Kidney (tissue), 13 donors: ENCODE measurements at regions not wholly inside any gene's neighbourhood (a gene's known extent, or its start where the extent isn't known, plus 50 kb on each side); places are given as distances from the start of the nearest gene placed in this dataset.

Experiments used
- DNase-seq, 5 donors: peaks; one replicate each; pipeline ENCODE4 v3.0.0-alpha.2; 2013 to 2020
- FAIRE-seq: peaks from 2 replicates; lab custom pipeline; 2012; peaks lifted over from hg19 to GRCh38; lab: Jason Lieb, UNC
- H3K27ac ChIP-seq, 2 donors: one replicate each; pipeline ENCODE4 v1.7.0; 2013; ENCODE audit warnings: low read depth in 2 of 2, low read length in 2 of 2, inconsistent platforms in 1 of 2
- H3K27me3 ChIP-seq: one replicate; pipeline ENCODE4 v1.7.1; 2013; ENCODE audit warnings: low read length, inconsistent platforms; ENCODE audit not compliant: control insufficient read depth, insufficient read depth
- H3K36me3 ChIP-seq, 3 donors: one replicate each; pipeline versions ENCODE4 v1.7.0 to v1.7.1; 2013; ENCODE audit warnings: low read length in 3 of 3, control low read depth in 1 of 3, inconsistent platforms in 1 of 3; ENCODE audit not compliant: insufficient read depth in 3 of 3, control insufficient read depth in 2 of 3
- H3K4me1 ChIP-seq, 3 donors: one replicate each; pipeline versions ENCODE4 v1.7.0 to v1.7.1; 2013; ENCODE audit warnings: low read length in 3 of 3, inconsistent platforms in 1 of 3, low read depth in 1 of 3; ENCODE audit not compliant: control insufficient read depth in 2 of 3, insufficient read depth in 2 of 3
- H3K4me3 ChIP-seq, 3 donors: one replicate each; pipeline versions ENCODE4 v1.7.0 to v1.8.1; 2013; ENCODE audit warnings: low read length in 3 of 3, control low read depth in 1 of 3, inconsistent platforms in 1 of 3
- H3K9ac ChIP-seq, 3 donors: one replicate each; pipeline versions ENCODE4 v1.7.0 to v1.7.1; 2013; ENCODE audit warnings: low read length in 3 of 3, control low read depth in 1 of 3, inconsistent platforms in 1 of 3
- H3K9me3 ChIP-seq, 3 donors: one replicate each; pipeline versions ENCODE4 v1.7.0 to v1.7.1; 2013; ENCODE audit warnings: low read length in 3 of 3, control low read depth in 1 of 3, inconsistent platforms in 1 of 3; ENCODE audit not compliant: control insufficient read depth in 2 of 3, insufficient read depth in 1 of 3
- intact Hi-C: fragments of 100-400 bp; cut with DNase I; formaldehyde crosslinking; loops from one replicate; pipeline ENCODE4 v1.11.1; 2022
- TF ChIP-seq, protein P1 (sequence below): IDR thresholded peaks from 3 replicates; pipeline ENCODE4 v1.5.1; 2012; ENCODE audit warnings: mild to moderate bottlenecking, moderate library complexity, borderline replicate concordance; ENCODE audit not compliant: insufficient read depth; ENCODE audit errors: extremely low read depth
- donor health status: control.
- donor health status: control.
- donor health status: control.
- donor health status: control.
- donor health status: control.
- donor health status: DM: yes; HTN: yes; CAD: no.
- donor health status: Normal renal cell carcinoma (clear cell type).

DNA sequence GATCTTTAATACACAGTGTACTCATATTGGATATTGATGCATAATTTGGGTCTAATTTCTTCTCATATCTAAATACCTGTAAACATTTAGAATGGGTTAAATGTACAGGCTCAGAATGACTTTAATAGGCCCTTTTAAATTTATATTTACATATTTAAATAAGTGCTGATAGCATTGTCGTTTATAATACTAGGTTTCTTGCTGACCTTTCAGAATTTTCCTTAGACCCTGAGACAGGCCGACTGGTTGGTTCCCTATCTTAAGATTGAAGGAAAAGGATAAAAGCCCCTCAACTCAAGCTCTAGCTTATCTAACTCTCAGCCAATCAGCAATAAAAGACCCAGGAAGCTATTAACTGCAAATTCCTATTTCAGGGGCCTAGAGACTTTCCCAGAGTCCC lies 67.8 kb upstream of the HNMT start:
- intact Hi-C loops, result no loop called here
- Histone ChIP-seq H3K4me3 (no peak overlapping the region), H3K9ac (no peak overlapping the region), H3K9me3 (no peaks in the 10 kb centered on the region), H3K4me1 (no peaks in the 10 kb centered on the region), H3K27me3 (no peaks in the 10 kb centered on the region), H3K27ac (no peak overlapping the region), H3K36me3 (no peaks in the 10 kb centered on the region)
- no peak for DNase-seq
- no peak for FAIRE-seq
- TF ChIP-seq, protein P1, sequence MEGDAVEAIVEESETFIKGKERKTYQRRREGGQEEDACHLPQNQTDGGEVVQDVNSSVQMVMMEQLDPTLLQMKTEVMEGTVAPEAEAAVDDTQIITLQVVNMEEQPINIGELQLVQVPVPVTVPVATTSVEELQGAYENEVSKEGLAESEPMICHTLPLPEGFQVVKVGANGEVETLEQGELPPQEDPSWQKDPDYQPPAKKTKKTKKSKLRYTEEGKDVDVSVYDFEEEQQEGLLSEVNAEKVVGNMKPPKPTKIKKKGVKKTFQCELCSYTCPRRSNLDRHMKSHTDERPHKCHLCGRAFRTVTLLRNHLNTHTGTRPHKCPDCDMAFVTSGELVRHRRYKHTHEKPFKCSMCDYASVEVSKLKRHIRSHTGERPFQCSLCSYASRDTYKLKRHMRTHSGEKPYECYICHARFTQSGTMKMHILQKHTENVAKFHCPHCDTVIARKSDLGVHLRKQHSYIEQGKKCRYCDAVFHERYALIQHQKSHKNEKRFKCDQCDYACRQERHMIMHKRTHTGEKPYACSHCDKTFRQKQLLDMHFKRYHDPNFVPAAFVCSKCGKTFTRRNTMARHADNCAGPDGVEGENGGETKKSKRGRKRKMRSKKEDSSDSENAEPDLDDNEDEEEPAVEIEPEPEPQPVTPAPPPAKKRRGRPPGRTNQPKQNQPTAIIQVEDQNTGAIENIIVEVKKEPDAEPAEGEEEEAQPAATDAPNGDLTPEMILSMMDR, result no peak

DNA sequence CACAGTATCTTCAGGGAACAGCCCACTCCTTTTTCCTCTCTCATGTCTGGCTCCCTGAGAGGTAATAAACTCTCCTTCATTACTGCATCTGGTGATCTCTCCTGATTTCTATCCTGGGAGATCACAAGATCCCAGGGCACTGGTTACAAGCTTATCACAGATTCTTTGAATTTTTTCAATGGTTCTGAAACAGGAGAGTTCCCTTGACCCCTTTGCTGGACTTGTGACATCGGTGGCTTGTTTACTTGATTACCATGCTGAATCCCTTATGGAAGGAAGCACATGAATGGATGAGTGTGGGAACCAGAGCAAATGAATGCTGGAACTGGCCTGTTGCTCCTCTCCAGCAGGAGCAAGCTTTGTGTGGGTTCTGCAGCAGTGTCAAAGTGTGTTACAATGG lies 67.2 kb upstream of the HNMT start:
- Histone ChIP-seq H3K27me3 (no peaks in the 10 kb centered on the region), H3K4me1 (no peaks in the 10 kb centered on the region), H3K36me3 (no peaks in the 10 kb centered on the region), H3K9me3 (no peaks in the 10 kb centered on the region), H3K27ac (no peak overlapping the region), H3K4me3 (no peak overlapping the region), H3K9ac (no peak overlapping the region)
- FAIRE-seq, result no peak
- intact Hi-C loops, result no loop called here
- TF ChIP-seq, protein P1, result no peak
- no peak for DNase-seq

DNA sequence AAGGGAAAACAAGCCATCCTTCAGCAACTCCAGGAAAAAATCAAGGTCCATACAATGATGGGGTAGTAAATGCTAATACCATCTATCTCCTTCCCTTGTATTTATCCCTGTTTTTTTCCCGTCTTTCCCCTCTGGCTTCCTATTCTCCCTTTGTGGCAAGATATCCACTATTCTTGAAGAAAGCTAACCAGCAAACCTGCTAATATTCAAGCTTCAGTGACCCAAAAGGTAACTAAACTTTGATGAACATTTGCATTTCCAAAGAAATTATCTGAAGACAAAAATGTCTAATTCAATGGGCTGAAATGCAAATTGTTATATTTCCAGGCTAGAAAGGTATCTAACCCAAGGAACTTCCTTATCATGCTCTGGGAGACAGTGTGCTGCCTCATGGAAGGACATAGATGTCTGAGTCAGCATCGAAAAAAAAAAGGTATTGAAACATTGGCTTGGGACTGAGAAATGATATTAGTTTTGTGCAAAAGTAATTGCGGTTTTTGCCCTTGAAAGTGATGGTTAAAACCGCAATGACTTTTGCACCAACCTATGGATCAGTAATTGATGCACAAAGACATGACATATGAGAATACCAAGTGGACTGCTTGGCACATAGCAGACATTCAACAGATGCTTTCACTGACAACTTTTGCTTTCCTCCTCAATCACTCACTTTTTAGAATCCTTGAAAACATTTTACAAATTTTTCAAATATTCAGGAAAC lies 63.7 kb upstream of the HNMT start:
- no peaks in the 10 kb centered on the region for H3K36me3 ChIP-seq
- DNase-seq (no peak), FAIRE-seq (no peak)
- TF ChIP-seq, protein P1, result no peak
- no peak overlapping the region for H3K4me3 ChIP-seq
- intact Hi-C loops, result loop anchor here (10.0 kb wide), 1 partner anchor 924 kb away; no protein-coding TSS in a partner anchor
- no peak overlapping the region for H3K9ac ChIP-seq
- H3K27ac ChIP-seq, result no peak overlapping the region
- H3K9me3 ChIP-seq, result no peaks in the 10 kb centered on the region
- H3K27me3 ChIP-seq, result no peaks in the 10 kb centered on the region
- H3K4me1 ChIP-seq, result no peaks in the 10 kb centered on the region

DNA sequence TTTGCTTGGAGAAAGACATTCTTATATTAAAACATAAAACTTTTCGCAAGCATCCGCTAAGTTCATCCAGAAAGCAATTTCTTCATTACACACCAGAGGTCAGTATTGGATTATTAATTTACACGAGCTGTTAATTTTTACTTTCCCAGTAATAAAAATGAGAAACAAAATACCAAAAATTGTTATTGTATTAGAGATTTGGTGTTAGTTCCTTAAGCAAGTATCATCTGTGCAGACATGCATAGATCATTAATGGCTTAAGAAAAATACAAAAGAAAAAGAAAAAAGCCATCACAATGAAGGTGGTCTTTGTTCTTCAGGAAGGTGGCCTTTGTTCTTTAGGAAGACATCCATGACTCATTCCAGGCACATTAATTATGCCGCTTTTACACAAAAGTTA lies 53.6 kb upstream of the HNMT start:
- H3K4me3 ChIP-seq, result no peak overlapping the region
- intact Hi-C loops, result no loop called here
- H3K27me3 ChIP-seq, result no peaks in the 10 kb centered on the region
- DNase-seq (peak in 2 of 5 donors; percentile 31 to 49), FAIRE-seq (peak; percentile 98)
- no peaks in the 10 kb centered on the region for H3K4me1 ChIP-seq
- no peaks in the 10 kb centered on the region for H3K36me3 ChIP-seq
- no peak overlapping the region for H3K9ac ChIP-seq
- TF ChIP-seq, protein P1, result peak; percentile 57
- H3K27ac ChIP-seq, result no peak overlapping the region
- no peaks in the 10 kb centered on the region for H3K9me3 ChIP-seq
